Lung (tissue), 11 donors: ENCODE measurements at regions not wholly inside any gene's neighbourhood (a gene's known extent, or its start where the extent isn't known, plus 50 kb on each side); places are given as distances from the start of the nearest gene placed in this dataset.

ENCODE experiments used
- ATAC-seq: fragments of 200-7000 bp; cut with Tn5 transposase; one replicate; pipeline ENCODE4 v1.9.1; 2020; ENCODE audit warnings: moderate number of reproducible peaks; ENCODE audit not compliant: insufficient read depth, low FRiP score
- DNase-seq, 3 donors: peaks; one replicate each; pipeline ENCODE4 v3.0.0-alpha.2; 2013 to 2017
- H3K27ac ChIP-seq, 2 donors: one replicate each; pipeline ENCODE4 v1.5.1; 2013; ENCODE audit warnings: mild to moderate bottlenecking in 2 of 2, moderate library complexity in 2 of 2, control low read depth in 1 of 2, inconsistent platforms in 1 of 2, low read depth in 1 of 2, low read length in 1 of 2
- H3K27me3 ChIP-seq, 3 donors: one replicate each; pipeline ENCODE4 v1.5.1; 2013; ENCODE audit warnings: low read length in 2 of 3; ENCODE audit not compliant: control insufficient read depth in 3 of 3, insufficient read depth in 3 of 3
- H3K36me3 ChIP-seq, 4 donors: one replicate each; pipeline ENCODE4 v1.5.1; 2013; ENCODE audit warnings: low read length in 4 of 4, mild to moderate bottlenecking in 1 of 4, moderate library complexity in 1 of 4; ENCODE audit not compliant: control insufficient read depth in 4 of 4, insufficient read depth in 4 of 4
- H3K4me1 ChIP-seq, 5 donors: one replicate each; pipeline ENCODE4 v1.5.1; 2013; ENCODE audit warnings: low read length in 5 of 5, mild to moderate bottlenecking in 2 of 5, moderate library complexity in 1 of 5; ENCODE audit not compliant: control insufficient read depth in 5 of 5, insufficient read depth in 5 of 5
- H3K4me3 ChIP-seq: one replicate; pipeline ENCODE4 v1.5.1; 2013; ENCODE audit warnings: mild to moderate bottlenecking, control low read depth, moderate library complexity
- H3K9ac ChIP-seq, 2 donors: one replicate each; pipeline ENCODE4 v1.5.1; 2013; ENCODE audit warnings: low read length in 2 of 2, control low read depth in 1 of 2; ENCODE audit not compliant: insufficient read depth in 1 of 2
- H3K9me3 ChIP-seq, 4 donors: one replicate each; pipeline ENCODE4 v1.5.1; 2013; ENCODE audit warnings: low read length in 3 of 4, mild to moderate bottlenecking in 1 of 4, moderate library complexity in 1 of 4; ENCODE audit not compliant: control insufficient read depth in 4 of 4, insufficient read depth in 3 of 4
- CTCF ChIP-seq: IDR thresholded peaks from 2 replicates; pipeline ENCODE4 v1.5.1; 2012; ENCODE audit warnings: mild to moderate bottlenecking; ENCODE audit errors: control extremely low read depth, extremely low read depth
- WGBS, 2 donors: extraction: QIAGEN DNeasy Blood & Tissue Kit; methylation state at CpG; one replicate each; pipeline ENCODE4 v1.1.7; 2013; 5-methylcytosine and 5-hydroxymethylcytosine counted together
- donor health status: control.
- donor health status: control.
- donor health status: Bipolar disorder and iron deficiency.
- donor health status: healthy.
- donor health status: DM: yes; HTN: yes; CAD: no.

GRCh38 chr4:13920111-13920875 is 292.8 kb upstream of the BOD1L1 start:
- no peak for ATAC-seq
- Histone ChIP-seq H3K9me3 (no peaks in the 10 kb centered on the region), H3K27ac (no peak overlapping the region)

GRCh38 chr4:13920901-13921300 is 293.4 kb upstream of the BOD1L1 start:
- H3K27me3 ChIP-seq: no peaks in the 10 kb centered on the region
- H3K9ac ChIP-seq: no peak overlapping the region
- no peaks in the 10 kb centered on the region for H3K9me3 ChIP-seq
- no peak overlapping the region for H3K4me3 ChIP-seq
- H3K4me1 ChIP-seq: peaks cover 0 to 2% (median 0%) of the 10 kb centered on the region in 5 donors
- TF ChIP-seq CTCF: no peak
- DNase-seq (no peak), ATAC-seq (peak; percentile 58)
- H3K27ac ChIP-seq: no peak overlapping the region
- WGBS, 2 donors: 38 to 50% methylated on average over 3 of the region's 3 CpGs
- no peaks in the 10 kb centered on the region for H3K36me3 ChIP-seq

More at GRCh38 chr4:13920111-13920875, 292.8 kb upstream of the BOD1L1 start:
- H3K9ac ChIP-seq: no peak overlapping the region
- no peak for TF ChIP-seq CTCF
- WGBS, 2 donors: 69 to 86% methylated on average over 8 of the region's 8 CpGs
- DNase-seq: no peak
- peaks cover 0 to 2% (median 0%) of the 10 kb centered on the region in 5 donors for H3K4me1 ChIP-seq
- no peaks in the 10 kb centered on the region for H3K36me3 ChIP-seq
- H3K4me3 ChIP-seq: no peak overlapping the region
- no peaks in the 10 kb centered on the region for H3K27me3 ChIP-seq

- H3K9ac ChIP-seq: no peak overlapping the region
- H3K9me3 ChIP-seq: no peaks in the 10 kb centered on the region
- WGBS, 2 donors: 29% methylated on average over 1 of the region's 1 CpG
These were observed 294.3 kb upstream of the BOD1L1 start for GRCh38 chr4:13921805-13922204.

More at GRCh38 chr4:13921805-13922204, 294.3 kb upstream of the BOD1L1 start:
- no peaks in the 10 kb centered on the region for H3K27me3 ChIP-seq
- no peak for ATAC-seq
- H3K4me1 ChIP-seq: peaks cover 0 to 2% (median 0%) of the 10 kb centered on the region in 5 donors
- no peak for TF ChIP-seq CTCF
- no peaks in the 10 kb centered on the region for H3K36me3 ChIP-seq
- no peak overlapping the region for H3K27ac ChIP-seq
- no peak for DNase-seq
- no peak overlapping the region for H3K4me3 ChIP-seq
